GM21737 (cell line): ENCODE measurements at regions not wholly inside any gene's neighbourhood (a gene's known extent, or its start where the extent isn't known, plus 50 kb on each side); places are given as distances from the start of the nearest gene placed in this dataset.

Experiments used
- ATAC-seq: cut with Tn5 transposase; IDR thresholded peaks from one replicate; pipeline ENCODE4 v1.9.1; 2021; ENCODE audit warnings: mild to moderate bottlenecking, moderate library complexity; ENCODE audit not compliant: unreplicated experiment

DNA sequence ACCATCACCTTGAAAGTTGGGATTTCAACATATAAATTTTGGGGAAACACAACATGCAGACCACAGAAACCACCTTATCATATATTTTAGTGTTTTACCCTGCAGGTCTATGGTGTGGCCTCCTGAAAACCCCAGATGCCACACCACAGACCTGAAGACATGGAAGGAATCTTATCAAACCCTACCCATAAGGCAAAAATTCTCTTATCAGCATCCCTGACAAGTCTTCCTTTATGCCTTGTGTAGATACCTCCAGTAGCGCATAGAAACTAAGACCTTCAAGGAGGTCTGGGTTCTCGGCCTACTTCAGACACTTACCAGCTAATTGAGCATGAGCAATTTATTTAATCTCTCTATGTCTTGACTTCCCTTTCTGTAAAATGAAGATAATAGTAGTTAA is 59.1 kb upstream of the SLC14A2 start:
- no peak for ATAC-seq

DNA sequence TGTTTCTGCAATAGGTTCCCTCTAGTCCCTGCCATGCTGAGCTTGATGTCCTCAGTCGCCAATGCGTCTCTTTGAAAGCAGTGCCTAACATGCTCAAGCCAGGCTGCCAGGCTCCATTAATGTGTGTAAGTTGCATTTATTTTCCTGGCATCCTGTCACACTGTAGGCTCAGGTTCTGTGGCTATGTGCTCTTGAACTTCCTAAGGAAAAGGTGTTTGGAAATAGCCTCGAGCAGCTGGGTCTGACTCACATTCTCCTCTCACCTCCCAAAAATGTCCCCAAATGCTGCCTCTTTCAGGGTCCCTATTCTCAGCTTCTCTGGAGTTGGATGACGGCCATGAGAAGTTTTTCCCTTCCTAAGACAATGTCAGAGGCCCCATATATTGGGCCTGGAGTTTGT is 58.0 kb upstream of the SLC14A2 start:
- ATAC-seq = no peak

DNA sequence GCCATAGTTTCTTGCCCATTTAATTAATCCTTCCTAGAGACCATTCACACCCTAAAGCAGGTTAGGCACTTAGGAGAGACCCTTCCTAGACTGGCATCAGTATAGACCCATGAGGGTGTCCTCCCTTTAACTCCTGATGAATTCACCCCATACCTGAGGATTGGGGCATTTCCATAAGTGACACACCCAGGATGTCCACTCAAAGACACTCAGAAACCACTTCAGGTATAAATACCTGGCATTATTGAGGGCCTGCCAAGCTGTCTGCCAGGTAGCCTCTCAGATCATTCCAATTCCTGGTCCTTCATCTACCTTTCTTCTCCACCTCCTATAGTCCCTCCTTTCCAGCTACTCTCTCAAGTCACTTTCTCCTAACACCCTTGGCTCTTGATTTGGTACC is 57.5 kb upstream of the SLC14A2 start:
- no peak for ATAC-seq

DNA sequence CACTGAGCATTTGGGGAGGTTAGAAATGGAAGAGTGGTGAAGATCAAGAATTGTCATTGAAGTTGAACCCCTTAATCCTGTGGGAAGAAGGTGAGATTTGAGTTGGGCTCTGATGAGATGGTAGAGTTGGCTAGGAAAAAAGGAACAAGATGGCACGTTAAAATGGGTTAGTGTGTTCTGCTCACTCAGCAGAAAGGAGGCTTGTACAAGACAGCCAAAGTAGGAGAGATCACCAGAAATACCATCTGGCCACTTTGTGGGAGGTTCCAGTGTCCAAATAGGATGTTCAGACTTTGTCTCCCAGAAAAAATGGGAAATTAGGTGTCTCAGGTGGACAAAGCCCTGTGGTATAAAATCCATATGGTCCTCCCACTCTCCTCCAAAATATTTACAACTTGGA is 56.0 kb upstream of the SLC14A2 start:
- ATAC-seq = no peak

DNA sequence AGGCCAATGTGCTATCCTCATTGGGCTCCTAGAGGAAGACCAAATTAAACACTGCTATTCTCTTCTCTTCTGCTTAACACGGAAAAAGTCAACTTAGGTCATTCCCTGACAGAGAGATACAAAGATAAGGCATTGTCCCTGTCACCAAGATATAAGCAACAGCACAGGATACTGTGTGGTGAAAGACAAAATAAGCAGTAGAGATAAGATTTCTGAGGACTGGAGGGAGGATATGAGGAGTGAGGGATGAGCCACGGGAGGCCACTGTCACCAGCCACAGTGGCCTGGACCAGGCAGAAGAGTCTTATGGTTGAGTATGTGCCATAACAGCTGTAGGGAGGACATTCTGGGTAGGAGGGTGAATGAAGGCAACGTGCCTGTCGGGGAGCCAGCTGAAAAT is 54.4 kb upstream of the SLC14A2 start:
- no peak for ATAC-seq

DNA sequence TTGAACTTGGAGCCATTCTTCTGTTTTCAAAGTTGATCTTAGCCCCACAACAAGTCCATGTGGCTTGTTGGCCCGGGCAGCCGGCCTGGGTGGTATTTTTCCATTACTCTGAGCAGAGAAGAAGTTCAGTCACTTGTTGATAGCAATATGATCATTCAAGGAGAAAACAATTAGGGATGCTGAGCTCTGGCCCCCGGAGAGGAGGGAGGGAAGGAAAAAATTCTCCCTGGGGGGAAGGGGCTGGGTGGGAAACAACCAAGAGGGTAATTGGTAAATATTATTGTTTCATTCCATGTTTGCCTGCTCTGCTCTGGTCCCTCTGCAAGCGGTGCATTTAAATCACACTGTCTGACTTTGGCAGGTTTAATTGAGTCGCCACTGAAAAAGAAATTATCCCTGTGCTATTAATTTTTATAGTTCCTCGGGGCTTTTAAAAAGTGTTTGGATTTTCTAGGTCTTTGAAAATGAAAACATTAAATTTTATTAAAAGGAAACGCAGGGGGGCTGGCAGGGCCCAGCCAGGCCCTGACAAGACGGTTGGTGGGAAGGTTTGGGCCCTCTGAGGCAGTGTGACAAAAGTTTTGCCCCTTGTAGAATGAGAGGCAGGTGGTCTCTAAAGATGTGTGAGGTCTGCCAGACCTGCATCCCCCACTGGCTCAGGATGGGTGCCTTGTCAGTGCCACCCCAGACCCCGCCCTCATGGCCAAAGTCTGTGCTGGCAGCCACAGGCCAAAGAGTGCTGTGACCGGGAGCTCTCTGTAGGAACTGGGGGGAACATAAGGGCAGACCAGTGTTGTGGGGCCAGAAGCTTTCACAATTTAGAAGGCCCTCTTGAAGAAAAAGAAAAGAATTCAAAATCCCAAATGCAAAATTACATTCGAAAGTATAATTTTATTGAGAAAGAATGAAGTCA is 52.5 kb upstream of the SLC14A2 start:
- ATAC-seq = no peak

DNA sequence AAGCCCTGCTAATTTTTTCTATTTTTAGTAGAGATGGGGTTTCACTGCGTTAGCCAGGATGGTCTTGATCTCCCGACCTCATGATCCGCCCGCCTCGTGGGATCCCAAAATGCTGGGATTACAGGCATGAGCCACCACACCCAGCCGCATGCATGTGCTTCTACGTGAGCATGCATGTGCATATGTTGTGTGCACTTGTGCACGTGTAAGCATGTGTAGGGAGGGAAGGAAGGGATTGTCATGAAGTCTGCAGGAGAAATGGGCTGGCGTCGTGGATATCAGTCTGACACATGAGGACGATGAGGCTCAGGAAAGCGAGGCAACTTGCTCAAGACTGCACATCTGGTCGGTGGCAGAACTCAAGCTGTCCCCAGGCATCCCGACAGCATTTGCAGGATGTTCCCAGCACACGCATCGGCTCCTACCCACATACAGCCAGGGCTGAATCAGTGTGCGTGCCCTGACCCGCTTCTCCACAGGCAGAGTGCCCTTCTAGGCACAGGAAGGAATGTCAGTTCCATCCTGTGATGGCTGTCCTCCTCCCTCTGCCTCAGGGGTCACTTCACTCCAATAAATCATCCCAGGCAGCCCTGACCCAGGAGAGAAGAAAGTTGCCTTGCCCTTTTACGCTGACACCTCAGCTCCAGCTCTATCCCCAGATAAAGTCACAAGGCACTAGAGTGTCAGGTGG is 49.9 kb upstream of the SLC14A2 start:
- ATAC-seq = no peak
